D341Med (cell line): ENCODE measurements at regions not wholly inside any gene's neighbourhood (a gene's known extent, or its start where the extent isn't known, plus 50 kb on each side); places are given as distances from the start of the nearest gene placed in this dataset.
"Not testable (repeated sequence)": the region's sequence is repeated elsewhere in the genome, so short reads cannot be mapped to it uniquely, and the experiment has no call there.

Experiments
- DNase-seq: peaks from one replicate; pipeline ENCODE4 v3.0.0; 2012; ENCODE audit warnings: low spot score

DNA sequence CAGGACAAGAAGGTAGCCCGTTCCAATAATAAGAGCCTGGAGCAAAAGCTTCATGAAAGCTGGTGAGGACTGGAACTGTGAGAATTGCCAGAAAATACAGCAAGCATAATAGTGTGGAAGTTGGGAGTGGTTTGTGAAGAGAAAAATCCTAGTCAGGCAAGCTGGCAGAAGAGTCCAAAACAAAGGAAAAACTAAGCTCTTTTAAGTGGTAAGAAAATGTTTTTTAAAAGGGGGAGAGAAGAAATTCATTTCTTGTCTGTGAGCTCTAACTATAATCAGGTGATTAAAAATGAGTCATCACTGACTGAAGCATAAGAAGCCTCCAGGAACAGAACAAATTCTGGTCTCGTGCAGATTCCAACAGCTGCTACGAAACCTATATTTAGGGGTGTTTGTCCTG is 102.6 kb downstream of the CAAP1 start:
- no peak for DNase-seq

- DNase-seq: no peak
Observed at GRCh38 chr9:26786564-26786963, 106.0 kb downstream of the CAAP1 start.

DNA sequence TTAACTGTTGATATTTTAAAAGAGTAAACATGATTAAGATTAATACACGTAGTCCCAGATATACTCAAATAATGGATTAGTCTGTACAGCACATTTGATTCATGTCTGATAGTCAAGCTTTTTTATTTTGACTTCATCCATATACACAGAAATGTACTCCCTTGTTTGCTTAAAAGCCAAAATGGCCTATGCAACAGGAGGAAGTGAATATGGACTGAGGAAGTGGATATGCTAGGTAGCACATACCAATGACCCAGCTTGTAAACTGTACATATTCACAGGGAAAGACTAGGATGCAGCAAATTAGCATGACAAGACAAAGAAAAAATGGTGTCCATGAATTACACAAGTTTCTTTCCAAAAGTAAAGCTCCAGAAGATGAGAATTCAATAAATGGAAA is 109.7 kb downstream of the CAAP1 start:
- DNase-seq: no peak

- DNase-seq: no peak
Observed at GRCh38 chr9:26781906-26782305, 110.7 kb downstream of the CAAP1 start.

DNA sequence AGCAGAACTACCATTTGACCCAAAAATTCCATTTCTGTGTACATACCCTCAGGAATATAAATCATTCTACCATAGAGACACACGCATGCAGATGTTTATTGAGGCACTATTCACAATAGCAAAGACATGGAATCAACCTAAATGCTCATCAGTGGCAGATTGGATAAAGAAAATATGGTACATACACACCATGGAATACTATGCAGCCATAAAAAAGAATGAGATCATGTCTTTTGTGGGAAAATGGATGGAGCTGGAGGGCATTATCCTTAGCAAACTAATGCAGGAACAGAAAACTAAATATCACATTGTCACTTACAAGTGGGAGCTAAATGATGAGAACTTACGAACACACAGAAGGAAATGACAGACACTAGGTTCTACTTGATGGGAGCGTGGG is 112.3 kb downstream of the CAAP1 start:
- not testable (repeated sequence) for DNase-seq

DNA sequence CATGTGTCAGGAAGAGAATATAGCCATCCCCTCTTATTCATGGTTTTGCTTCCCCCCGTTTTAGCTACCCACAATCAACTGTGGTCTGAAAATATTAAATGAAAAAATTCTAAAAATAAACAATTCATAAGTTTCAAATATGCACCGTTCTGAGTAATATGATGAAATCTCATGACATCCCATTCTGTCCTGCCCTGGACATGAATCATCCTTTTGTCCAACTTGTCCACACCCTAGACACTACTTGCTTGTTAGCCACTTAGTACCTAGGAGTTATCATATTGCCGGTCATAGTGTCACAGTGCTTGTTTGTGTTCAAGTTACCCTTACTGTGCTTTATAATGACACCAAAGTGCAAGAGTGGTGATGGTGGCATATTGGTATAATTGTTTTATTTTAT is 113.5 kb downstream of the CAAP1 start:
- no peak for DNase-seq

DNA sequence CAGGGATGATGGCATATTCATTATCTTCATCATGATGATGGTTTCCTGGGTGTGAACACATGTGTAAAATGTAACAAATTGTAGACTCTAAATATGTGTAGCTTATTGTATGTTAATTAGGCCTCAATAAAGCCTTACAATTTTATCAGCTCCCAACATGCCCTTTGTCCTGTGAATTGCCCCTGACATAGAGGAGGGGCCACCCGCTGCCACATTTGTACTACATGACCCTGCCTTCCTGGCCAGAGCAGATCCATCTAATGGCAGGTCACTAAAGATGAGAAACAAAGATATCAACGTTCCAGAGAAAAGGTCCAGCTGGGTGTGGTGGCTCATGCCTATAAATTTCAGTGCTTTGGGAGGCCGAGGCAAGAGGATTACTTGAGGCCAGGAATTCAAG is 117.2 kb downstream of the CAAP1 start:
- DNase-seq: no peak

- DNase-seq: no peak
Observed at GRCh38 chr9:26773056-26773455, 119.5 kb downstream of the CAAP1 start.

- no peak for DNase-seq
Observed at GRCh38 chr9:26770821-26771220, 121.8 kb downstream of the CAAP1 start.

- no peak for DNase-seq
Observed at GRCh38 chr9:26768145-26768544, 124.5 kb downstream of the CAAP1 start.

DNA sequence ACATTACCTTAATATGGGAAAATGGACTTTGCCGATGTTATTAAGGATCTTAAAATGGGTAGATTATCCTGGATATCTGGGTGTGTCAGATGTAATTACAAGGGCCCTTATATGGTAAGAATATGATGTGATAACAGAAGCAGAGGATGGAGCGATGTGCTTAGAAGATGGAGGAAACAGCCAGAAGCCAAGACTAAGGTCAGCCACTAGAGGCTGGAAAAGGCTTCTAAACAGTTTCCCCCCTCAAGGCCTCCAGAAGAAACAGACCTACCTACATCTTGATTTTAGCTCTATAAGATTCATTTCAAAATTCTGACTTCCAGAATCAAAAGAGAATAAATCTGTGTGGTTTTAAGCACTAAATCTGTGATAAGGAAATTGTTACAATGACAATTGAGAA is 131.9 kb downstream of the CAAP1 start:
- no peak for DNase-seq

DNA sequence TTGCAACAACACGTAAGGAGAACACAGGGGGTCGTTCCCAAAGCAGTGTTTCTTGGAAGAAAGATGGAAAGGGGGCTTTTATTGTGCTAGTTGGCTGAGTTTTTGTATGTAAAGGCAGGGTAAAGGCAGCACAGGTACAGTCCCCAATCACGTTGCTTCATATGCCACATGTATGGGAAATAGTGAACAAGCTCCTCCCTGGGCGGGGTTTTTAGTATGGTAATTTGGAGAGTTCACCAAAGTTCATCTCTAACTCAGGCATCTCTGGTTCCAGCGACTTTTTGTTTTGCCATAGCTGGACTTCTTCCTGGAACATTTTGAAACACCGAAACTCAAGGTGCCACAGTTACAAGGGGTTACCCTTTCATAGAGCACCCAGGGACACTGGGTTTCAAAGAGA is 133.9 kb downstream of the CAAP1 start:
- no peak for DNase-seq

- no peak for DNase-seq
Observed at GRCh38 chr9:26756881-26757280, 135.7 kb downstream of the CAAP1 start.

GRCh38 chr9:26755476-26755875 is 137.1 kb downstream of the CAAP1 start:
- no peak for DNase-seq

GRCh38 chr9:26754509-26755164 is 138.0 kb downstream of the CAAP1 start:
- no peak for DNase-seq

DNA sequence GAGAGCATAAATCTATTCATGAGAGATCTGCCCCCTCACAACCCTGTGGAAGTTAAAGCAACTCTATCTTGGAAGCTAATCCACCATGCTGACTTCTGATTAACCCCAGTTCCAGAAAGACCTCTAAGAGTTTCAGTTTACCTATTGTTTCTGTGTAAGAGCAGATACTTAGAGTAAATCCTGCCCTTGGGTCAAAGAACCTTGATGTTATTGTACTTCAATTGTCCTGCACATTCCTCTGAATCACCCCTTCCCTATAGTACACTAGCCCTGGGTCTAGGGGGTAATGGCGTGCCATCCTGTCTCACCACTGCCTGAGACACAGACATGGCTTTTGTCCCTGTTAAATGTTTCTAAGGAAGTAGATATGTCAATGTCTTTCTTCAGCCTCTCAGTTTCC is 138.6 kb downstream of the CAAP1 start:
- DNase-seq: no peak

DNA sequence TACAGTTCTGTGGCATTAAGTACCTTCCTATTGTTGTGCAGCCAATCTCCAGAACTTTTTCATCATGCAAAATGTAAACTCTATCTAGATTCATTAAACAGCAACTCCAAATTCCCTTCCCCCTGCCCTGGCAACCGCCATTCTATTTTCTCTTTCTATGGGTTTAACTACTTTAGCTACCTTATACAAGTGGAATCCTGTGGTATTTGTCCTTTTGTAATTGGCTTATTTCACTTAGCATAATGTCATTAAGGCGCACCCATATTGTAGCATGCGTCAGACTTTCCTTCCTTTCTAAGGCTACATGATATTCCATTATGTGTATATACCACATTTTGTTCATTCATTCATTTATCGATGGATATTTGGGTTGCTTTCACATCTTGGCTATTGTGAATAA is 142.4 kb downstream of the CAAP1 start:
- no peak for DNase-seq

GRCh38 chr9:26748449-26749058 is 144.0 kb downstream of the CAAP1 start:
- DNase-seq: no peak

DNA sequence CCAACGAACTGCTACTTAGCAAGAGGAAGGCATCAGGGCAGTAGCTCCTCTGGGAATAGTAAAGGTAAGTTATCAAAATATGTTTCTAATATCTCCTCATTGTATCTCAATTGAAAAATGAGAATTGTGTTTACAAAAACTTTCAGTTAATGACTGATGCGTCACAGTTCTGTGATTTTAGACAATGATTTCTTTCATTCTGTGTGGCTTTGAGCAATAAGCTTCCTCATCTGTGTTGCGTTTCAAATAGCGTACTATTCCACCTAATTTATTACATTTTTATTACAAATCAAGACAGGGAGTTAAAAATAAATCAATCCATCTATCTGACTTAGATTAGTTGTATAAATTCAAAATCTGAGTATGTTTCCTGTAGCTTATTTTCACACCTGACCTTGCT is 145.0 kb downstream of the CAAP1 start:
- no peak for DNase-seq

DNA sequence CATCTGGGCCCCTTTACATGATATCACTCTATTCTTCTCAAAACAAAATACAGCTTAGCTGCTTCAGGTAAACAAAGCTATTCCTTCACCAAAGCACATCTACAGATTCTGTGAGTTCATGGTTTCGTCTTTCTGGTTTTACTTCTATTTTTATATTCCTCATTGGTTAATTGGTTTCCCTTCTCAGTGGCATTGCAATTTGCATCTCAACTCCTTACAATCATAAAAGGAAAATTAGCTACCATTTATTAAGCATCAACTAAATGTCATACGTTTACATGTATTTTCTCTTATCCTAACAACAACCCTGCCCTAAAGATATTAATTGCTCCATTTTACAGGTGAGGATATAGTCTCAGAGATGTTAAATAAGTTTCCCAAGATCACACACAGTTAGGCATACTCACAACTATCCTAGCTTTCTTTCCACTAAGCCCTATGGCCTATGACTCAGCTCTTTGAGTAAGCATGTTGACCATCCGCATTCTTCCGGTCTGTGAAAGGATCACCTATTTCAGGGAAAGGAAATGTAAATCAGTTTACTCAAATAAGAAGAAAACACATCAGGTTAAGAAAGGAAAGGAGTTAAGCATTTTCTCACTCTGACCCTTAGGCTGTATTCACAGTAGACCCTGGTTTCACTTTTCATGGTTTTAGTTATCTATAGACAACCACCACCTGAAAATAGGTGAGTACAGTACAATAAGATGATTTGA is 146.1 kb downstream of the CAAP1 start:
- DNase-seq: no peak

- no peak for DNase-seq
Observed at GRCh38 chr9:26745111-26745510, 147.5 kb downstream of the CAAP1 start.

- DNase-seq: no peak
Observed at GRCh38 chr9:26744191-26744965, 148.2 kb downstream of the CAAP1 start.
